PFSK-1 (cell line): ENCODE measurements at regions not wholly inside any gene's neighbourhood (a gene's known extent, or its start where the extent isn't known, plus 50 kb on each side); places are given as distances from the start of the nearest gene placed in this dataset.

Source experiments
- SIN3A ChIP-seq: IDR thresholded peaks from 2 replicates; pipeline ENCODE4 v1.6.1; 2012; ENCODE audit warnings: mild to moderate bottlenecking, low read length, moderate library complexity, borderline replicate concordance; ENCODE audit not compliant: insufficient read depth
- TAF1 ChIP-seq: IDR thresholded peaks from 2 replicates; pipeline ENCODE4 v1.6.1; 2012; ENCODE audit warnings: low read length, control low read depth, borderline replicate concordance; ENCODE audit not compliant: insufficient read depth

DNA sequence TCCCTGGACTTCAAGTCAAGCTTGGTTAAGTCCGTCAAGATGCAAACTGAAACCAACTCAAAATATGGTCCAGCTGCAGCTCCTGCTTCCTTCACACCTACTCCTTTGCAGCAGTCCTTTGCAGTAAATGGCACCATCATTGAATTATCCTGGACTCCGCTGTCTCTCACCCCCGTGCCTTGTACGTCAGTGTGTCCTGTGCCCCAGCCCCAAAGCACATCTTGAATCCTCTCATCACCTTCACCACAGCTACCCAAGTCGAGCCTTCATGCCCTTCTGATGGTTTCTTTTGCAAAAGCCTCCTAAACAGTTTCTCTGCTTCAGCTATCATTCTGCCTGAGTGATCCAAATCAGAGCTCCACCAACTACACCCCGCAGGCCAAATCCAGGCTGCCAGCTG lies 88.4 kb upstream of the LEP start:
- TF ChIP-seq SIN3A (no peak), TAF1 (no peak)
